ENCODE measurements at regions not wholly inside any gene's neighbourhood (a gene's known extent, or its start where the extent isn't known, plus 50 kb on each side); places are given as distances from the start of the nearest gene placed in this dataset.
"Not testable (repeated sequence)": the region's sequence is repeated elsewhere in the genome, so short reads cannot be mapped to it uniquely, and the experiment has no call there.

DNA sequence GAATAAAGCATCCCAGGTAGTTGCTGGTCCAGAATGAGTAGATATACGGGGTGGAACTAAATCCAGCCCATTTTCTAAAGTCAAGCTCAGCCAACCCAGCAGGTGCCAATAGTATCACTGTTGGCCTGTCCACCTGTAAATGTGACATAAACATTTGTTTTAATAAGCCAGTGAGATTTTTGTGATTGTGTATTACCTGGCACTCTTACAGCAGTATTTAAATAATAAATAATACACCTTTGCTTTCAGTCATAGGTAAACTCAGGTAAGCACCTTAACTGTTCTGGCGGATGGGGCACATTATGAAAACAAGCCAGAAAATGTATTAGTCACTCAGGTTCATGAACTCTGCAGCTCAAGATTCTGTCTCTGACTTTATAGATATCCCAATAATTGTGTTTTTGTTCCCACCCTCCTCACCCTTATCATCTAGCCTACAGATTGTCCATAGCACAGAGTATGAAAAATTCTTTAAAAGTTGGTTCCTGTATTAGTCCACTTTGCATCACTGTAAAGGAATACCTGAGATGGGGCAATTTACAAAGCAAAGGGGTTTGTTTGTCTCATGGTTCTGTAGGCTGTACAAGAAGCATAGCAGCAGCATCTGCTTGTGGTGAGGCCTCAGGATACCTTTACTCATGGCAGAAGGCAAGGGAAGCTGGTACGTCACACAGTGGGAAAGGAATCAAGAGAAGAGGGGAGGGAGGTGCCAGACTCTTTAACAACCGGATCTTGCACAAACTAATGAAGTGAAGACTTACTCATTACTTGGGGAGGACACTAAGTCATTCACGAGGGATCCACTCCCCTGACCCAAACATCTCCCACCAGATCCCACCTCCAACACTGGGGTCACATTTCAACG is 73.0 kb upstream of the CYRIA start:
- TF ChIP-seq, protein P1, sequence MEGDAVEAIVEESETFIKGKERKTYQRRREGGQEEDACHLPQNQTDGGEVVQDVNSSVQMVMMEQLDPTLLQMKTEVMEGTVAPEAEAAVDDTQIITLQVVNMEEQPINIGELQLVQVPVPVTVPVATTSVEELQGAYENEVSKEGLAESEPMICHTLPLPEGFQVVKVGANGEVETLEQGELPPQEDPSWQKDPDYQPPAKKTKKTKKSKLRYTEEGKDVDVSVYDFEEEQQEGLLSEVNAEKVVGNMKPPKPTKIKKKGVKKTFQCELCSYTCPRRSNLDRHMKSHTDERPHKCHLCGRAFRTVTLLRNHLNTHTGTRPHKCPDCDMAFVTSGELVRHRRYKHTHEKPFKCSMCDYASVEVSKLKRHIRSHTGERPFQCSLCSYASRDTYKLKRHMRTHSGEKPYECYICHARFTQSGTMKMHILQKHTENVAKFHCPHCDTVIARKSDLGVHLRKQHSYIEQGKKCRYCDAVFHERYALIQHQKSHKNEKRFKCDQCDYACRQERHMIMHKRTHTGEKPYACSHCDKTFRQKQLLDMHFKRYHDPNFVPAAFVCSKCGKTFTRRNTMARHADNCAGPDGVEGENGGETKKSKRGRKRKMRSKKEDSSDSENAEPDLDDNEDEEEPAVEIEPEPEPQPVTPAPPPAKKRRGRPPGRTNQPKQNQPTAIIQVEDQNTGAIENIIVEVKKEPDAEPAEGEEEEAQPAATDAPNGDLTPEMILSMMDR (IDR thresholded peaks at IDR 0.05), result no peak
- DNase-seq (ENCODE audit: low spot score) (no peak), ATAC-seq (ENCODE audit: low FRiP score) (no peak)

DNA sequence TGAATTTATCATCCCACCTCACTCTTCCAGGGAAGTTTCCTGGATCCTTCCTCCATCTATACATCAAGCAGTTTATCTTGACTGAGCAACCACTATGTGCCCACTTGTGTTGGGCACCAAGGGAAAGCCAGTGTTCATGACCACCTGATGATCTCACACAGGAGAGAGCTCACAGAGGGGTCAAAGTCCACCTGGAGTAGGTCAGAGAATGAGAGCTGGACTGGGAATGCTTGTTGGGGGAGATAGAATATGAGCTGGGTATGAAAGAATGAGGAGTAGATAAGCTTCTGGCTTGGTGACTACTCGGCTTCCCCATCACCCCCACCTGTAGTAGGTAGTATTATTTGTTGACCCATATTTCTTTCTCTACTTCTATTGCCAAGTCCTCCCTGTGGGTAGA is 72.2 kb upstream of the CYRIA start:
- ATAC-seq (ENCODE audit: low FRiP score), result no peak
- DNase-seq (ENCODE audit: low spot score), result no peak
- TF ChIP-seq, protein P1 (IDR thresholded peaks at IDR 0.05), result no peak

DNA sequence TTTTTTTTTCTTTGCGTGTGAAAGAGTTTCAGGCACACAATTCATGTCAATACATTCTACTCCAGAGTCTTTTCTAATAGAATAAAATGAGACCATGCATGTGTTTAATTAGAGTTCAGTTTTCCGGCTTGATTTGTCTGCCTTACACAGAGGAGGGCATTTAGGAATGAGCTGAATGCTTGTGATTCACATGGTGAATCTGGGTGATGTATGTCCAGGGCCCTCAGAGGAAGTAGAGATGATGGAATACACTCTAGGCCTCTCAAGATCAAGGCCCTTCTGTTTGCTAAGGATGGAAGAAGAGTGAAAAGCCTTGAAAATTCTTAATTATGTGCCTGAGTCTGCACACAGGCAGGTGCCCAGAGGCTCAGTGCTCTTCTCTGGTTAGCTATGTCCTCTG is 71.0 kb upstream of the CYRIA start:
- ATAC-seq (ENCODE audit: low FRiP score), result no peak
- no peak for DNase-seq (ENCODE audit: low spot score)
- TF ChIP-seq, protein P1 (IDR thresholded peaks at IDR 0.05), result no peak

DNA sequence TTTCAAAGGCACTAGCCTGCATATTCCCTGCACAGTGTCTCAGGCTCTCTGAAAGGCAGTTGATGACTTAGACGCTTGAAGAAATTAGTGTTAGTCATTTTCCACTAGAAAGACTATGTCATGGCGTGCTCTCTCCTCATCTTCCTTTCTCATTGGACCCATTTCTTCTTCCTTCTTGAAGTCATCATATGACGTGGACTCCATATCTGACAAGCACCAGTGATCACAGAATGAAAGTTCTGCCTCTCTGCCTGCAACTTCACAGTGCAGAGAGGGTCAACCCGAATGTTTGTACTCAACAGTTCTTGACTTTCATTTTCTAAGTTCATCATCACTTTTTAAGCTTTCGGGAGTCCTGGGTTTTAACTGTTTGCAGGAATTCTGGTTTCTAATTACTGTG is 63.7 kb upstream of the CYRIA start:
- no peak for ATAC-seq (ENCODE audit: low FRiP score)
- DNase-seq (ENCODE audit: low spot score), result no peak
- TF ChIP-seq, protein P1 (IDR thresholded peaks at IDR 0.05), result no peak

DNA sequence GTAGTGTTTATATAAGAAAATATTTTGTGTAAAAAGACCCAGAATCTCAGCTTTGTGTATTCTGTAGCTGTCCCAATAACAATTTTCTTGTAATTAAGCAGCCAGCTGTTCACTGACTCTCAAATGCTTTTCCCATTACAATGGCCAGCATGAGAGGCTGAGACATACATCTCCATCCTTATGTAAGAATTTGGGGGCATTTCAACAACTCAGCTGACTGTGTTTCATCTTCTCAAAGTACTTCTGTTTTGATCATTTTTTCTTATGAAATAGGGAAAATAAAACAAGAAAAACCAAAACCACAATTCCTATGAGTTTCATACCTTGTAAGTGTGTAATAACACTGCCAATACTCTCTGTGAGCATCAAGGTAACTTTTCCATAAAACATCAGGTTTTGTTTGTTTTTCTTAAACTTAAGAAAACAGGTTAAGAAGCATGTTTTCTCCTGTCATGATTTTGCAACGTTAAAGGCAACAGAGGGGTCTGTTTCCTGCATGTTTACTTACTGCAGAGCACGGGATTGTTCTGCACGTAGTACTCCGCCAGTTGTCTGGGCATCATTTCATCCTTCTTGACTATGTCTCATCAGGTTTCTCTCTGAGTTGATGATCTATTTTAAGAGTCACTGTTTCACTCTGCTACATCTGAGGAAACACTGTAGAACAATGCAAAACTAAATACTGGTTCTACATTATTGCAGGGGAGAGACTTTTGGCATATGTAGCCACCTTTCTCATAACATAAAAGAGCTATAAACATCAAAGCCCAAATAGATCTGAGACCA is 62.9 kb upstream of the CYRIA start:
- TF ChIP-seq, protein P1 (IDR thresholded peaks at IDR 0.05), result no peak
- DNase-seq (ENCODE audit: low spot score) (no peak), ATAC-seq (ENCODE audit: low FRiP score) (no peak)

DNA sequence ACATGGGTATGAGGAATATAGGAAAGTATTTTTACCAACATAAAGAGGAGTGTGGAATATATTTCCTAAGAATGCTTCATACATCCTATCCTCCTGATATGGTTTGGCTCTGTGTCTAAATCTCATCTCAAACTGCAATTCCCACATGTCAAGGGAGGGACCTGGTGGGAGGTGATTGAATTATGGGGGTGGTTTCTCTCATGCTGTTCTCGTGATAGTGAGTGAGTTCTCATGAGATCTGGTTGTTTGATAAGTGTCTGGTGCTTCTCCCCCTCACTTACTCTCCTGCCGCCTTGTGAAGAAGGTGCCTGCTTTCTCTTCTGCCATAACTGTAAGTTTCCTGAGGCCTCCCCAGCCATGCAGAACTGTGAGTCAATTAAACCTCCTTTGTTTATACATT is 62.2 kb upstream of the CYRIA start:
- not testable (repeated sequence) for DNase-seq (ENCODE audit: low spot score); ATAC-seq (ENCODE audit: low FRiP score)

DNA sequence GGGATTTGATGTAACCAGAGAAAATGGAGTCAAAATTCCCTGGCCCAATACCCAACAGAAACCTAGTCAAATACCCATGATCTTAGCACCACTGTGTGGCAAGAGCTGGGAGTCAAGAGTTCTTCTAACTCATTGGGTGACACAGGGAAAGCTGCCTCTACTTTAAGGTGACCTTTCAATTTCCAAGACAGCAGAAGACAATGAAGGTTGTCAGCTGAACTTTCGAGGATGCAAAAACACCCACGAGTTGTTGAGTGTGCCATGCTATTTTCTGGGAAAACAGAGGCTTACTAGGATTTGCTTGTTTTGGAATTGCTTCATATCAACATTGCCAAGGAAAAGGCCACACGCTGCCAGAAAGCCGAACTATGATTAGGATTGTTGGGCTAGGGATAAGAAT is 61.6 kb upstream of the CYRIA start:
- ATAC-seq (ENCODE audit: low FRiP score) (peak; percentile 58), DNase-seq (ENCODE audit: low spot score) (no peak)
- TF ChIP-seq, protein P1 (IDR thresholded peaks at IDR 0.05), result no peak
